Thoracic aorta (tissue), 2 donors: ENCODE measurements at regions not wholly inside any gene's neighbourhood (a gene's known extent, or its start where the extent isn't known, plus 50 kb on each side); places are given as distances from the start of the nearest gene placed in this dataset.

Experiments used
- ATAC-seq: fragments of 150-250 bp; one replicate; pipeline ENCODE4 v1.8.0; 2017; ENCODE audit warnings: low read depth; ENCODE audit not compliant: insufficient number of reproducible peaks, low FRiP score
- DNase-seq: peaks from one replicate; pipeline ENCODE4 v3.0.0-alpha.2; 2020; ENCODE audit warnings: low spot score
- H3K27ac ChIP-seq, 2 donors: fragments of 200-600 bp; sonication (generic); 1 replicate in 1 of 2; 2 replicates in 1 of 2; pipeline ENCODE4 v1.5.1; 2016; ENCODE audit warnings: mild to moderate bottlenecking in 2 of 2, moderate library complexity in 2 of 2
- H3K27me3 ChIP-seq: fragments of 200-600 bp; sonication (generic); replicated peaks from 2 replicates; pipeline ENCODE4 v1.6.0; 2016; ENCODE audit warnings: mild to moderate bottlenecking; ENCODE audit not compliant: insufficient read depth
- H3K36me3 ChIP-seq: fragments of 200-600 bp; sonication (generic); one replicate; pipeline ENCODE4 v1.5.1; 2016
- H3K4me1 ChIP-seq, 2 donors: fragments of 200-600 bp; sonication (generic); 1 replicate in 1 of 2; 2 replicates in 1 of 2; pipeline versions ENCODE4 v1.5.1 to v1.6.0; 2016; ENCODE audit warnings: low read depth in 2 of 2, mild to moderate bottlenecking in 1 of 2; ENCODE audit not compliant: control insufficient read depth in 1 of 2
- H3K4me3 ChIP-seq: fragments of 200-600 bp; sonication (generic); 2 replicates; pipeline ENCODE4 v1.5.1; 2016; ENCODE audit warnings: mild to moderate bottlenecking
- H3K9me3 ChIP-seq: fragments of 200-600 bp; sonication (generic); 2 replicates; pipeline ENCODE4 v1.5.1; 2016
- CTCF ChIP-seq: fragments of 200-600 bp; sonication (generic); IDR thresholded peaks from one replicate; pipeline ENCODE4 v1.5.1; 2019; ENCODE audit warnings: antibody characterized with exemption

- H3K36me3 ChIP-seq: no peaks in the 10 kb centered on the region
- no peak for ATAC-seq
Measured at GRCh38 chr3:18035641-18036449, 293.4 kb upstream of the TBC1D5 start.

GRCh38 chr3:18033581-18034108 is 291.2 kb upstream of the TBC1D5 start:
- H3K4me1 ChIP-seq: no peaks in the 10 kb centered on the region
- ATAC-seq: no peak

More at GRCh38 chr3:18035641-18036449, 293.4 kb upstream of the TBC1D5 start:
- no peak for DNase-seq
- Histone ChIP-seq H3K4me3 (no peak overlapping the region), H3K4me1 (no peaks in the 10 kb centered on the region), H3K27ac (no peak overlapping the region), H3K27me3 (no peaks in the 10 kb centered on the region), H3K9me3 (no peaks in the 10 kb centered on the region)
- TF ChIP-seq CTCF: no peak

GRCh38 chr3:18030371-18030870 is 288.0 kb upstream of the TBC1D5 start:
- H3K4me3 ChIP-seq: no peak overlapping the region
- no peaks in the 10 kb centered on the region for H3K4me1 ChIP-seq
- no peak for ATAC-seq
- H3K27me3 ChIP-seq: no peaks in the 10 kb centered on the region
- no peak overlapping the region for H3K27ac ChIP-seq
- no peaks in the 10 kb centered on the region for H3K9me3 ChIP-seq
- no peak for DNase-seq
- no peak for TF ChIP-seq CTCF
- H3K36me3 ChIP-seq: no peaks in the 10 kb centered on the region

More at GRCh38 chr3:18033581-18034108, 291.2 kb upstream of the TBC1D5 start:
- Histone ChIP-seq H3K27ac (no peak overlapping the region), H3K9me3 (no peaks in the 10 kb centered on the region), H3K4me3 (no peak overlapping the region), H3K36me3 (no peaks in the 10 kb centered on the region), H3K27me3 (no peaks in the 10 kb centered on the region)
- DNase-seq: no peak
- TF ChIP-seq CTCF: no peak

GRCh38 chr3:18027161-18027939 is 284.9 kb upstream of the TBC1D5 start:
- ATAC-seq (no peak), DNase-seq (no peak)
- Histone ChIP-seq H3K27me3 (no peaks in the 10 kb centered on the region), H3K4me3 (no peak overlapping the region), H3K4me1 (no peaks in the 10 kb centered on the region), H3K9me3 (no peaks in the 10 kb centered on the region), H3K36me3 (no peaks in the 10 kb centered on the region), H3K27ac (no peak overlapping the region)
- TF ChIP-seq CTCF: no peak

GRCh38 chr3:18024715-18025114 is 282.3 kb upstream of the TBC1D5 start:
- Histone ChIP-seq H3K27me3 (no peaks in the 10 kb centered on the region), H3K4me1 (no peaks in the 10 kb centered on the region), H3K27ac (no peak overlapping the region), H3K4me3 (no peak overlapping the region), H3K36me3 (no peaks in the 10 kb centered on the region), H3K9me3 (no peaks in the 10 kb centered on the region)
- TF ChIP-seq CTCF: no peak
- DNase-seq: no peak
- no peak for ATAC-seq
